Fibroblast of upper back skin (primary cell): ENCODE measurements at regions not wholly inside any gene's neighbourhood (a gene's known extent, or its start where the extent isn't known, plus 50 kb on each side); places are given as distances from the start of the nearest gene placed in this dataset.

Experiments used
- DNase-seq: peaks from one replicate; pipeline ENCODE4 v3.0.0-alpha.2; 2013

DNA sequence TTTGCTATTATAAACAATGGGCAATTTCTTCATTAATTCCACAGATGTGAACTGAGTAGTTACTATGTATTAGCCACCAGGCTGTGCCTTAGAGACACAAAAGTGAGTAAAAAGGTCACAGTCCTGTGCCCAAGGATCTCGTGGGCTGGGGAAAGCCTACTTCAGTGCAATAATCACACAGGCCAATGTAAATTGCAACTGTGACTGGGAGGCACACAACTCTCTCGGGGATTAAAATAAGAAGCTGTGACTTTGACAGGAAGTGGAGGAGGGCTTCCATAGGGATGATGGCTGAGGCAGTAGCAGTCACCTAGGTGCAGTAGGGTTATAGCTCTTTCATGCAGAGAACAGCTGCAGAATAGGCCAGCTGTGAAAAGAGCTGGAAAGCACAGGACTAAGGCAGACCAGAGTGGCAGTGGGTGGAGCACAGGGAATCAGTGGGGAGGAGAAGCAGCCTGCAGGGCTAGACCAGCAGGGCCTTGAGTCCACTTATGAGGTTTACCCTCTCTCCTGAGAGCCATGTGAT lies 121.9 kb downstream of the MAB21L3 start:
- DNase-seq = no peak

DNA sequence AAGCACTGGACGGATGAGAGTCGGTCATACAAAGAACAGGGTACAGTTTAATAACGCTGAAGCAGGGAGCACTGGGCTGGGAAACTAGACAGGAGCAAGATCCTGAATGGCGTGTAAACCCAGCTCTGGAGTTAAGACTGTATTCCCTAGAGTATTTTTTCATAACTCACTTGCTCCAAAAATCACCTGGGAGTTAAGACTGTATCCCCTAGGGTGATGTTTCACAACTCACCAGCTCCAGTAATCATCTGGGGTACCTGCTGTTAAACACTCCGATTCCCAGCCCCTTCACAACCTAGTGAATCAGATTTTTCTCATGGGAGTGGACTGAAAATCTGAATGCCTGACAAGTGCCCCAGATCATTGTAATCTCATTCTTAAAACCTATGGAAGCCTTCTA lies 123.2 kb downstream of the MAB21L3 start:
- DNase-seq = no peak

DNA sequence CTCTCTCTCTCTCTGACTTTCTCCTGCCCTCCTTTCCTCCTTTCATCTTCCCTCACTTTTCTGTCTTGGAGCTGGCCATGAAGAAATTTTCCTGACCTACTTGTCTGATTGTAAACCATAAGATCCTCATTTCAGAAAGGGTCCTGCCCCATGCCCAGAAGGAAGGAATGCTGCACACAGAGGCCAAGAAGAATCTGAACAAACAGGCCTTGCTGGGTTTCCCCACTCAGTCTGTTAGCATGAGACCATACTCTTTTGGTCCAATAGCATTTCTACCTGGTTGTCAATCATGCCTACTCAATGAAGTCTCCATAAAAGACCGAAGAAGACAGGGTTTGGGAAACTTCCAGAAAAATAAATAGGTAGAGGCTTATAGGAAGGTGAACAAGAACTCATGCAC lies 128.7 kb downstream of the MAB21L3 start:
- DNase-seq = no peak

DNA sequence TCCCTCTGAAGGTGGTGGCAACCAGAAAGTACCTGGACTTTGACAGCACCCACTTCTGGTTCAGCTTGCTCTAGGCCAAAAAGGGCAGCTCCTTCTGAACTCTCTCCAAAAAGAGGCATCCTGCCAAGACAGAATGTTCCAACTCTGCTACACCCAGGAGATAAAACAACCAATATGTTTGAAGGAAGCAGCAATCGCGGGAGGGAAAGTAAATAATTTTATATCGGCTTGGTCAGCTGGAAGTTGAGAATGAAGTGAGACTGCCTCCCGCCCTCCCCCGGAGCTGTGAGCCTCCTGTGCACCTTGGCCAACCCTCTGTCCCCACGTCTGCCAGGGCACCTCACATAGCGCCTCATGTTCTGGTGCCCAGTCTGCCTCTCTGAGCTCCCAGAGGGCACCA lies 130.3 kb upstream of the ATP1A1 start:
- DNase-seq = no peak

DNA sequence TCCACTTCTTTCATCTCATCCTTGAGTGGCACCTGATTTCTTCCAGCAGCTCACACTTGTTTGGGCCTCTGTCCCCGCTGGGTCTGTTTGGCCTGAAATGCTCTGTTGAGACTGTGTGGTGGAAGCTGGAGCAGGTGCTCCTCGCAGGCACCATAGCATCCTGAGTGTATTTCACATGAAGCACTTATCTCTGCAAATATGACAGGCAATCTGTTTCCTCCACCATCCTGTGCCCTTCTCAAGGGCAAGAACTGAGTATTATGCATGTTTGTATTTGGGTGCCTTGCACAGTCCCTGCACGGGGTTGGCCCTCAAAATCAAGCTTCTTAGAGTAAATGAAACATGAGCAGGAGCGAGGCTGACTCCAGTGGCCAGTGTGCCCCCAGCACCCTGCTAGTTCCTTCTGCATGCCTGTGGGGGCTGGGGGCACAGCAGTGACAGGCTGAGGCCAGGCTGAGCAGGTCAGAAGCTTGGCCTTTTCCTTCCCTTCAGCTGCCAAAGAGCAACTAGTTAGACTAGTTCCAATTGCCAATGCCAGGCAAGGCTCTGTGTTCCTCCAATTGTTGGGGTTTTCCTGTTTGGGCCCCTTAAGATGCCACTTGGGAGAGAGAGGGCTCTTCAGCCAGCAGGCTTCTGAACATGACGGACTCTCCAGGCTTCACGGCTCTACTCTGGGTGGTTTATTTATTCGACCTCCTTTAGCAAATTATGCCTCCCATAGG lies 129.6 kb upstream of the ATP1A1 start:
- DNase-seq = no peak

DNA sequence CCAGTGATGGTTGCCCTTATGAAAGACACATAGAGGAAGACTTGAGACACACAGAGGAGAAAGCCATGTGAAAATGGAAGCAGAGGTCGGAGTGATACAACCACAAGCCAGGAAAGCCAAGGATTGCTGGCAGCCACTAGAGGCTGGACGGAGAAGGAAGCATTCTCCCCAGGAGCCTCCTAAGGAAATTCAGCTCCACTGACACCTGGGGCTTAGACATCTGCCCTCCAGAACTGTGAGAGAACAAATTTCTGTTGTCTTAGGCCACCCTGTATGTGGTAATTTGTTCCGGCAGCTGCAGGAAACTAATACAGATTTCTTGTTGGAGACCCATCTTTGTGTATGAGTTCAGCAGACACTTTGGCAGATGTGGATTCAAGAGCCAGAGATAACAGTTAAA lies 126.9 kb upstream of the ATP1A1 start:
- DNase-seq = no peak

DNA sequence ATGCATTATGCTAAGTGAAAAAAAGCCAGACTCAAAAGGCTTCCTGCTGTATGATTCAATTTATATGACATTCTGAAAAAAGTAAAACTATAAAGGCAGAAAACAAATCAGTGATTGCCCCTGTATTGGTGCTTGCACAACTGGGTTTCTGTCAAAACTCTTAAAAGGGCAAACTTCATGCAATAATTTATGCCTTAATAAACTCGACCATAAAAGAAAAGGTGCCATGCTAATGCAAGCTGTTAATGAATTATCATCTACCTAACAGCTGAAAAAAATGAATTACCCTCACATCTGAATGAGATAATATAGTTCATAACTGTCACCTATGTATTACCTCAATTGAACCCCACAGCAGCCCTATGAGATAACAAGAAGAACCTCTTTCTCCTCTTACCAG lies 120.8 kb upstream of the ATP1A1 start:
- no peak for DNase-seq

DNA sequence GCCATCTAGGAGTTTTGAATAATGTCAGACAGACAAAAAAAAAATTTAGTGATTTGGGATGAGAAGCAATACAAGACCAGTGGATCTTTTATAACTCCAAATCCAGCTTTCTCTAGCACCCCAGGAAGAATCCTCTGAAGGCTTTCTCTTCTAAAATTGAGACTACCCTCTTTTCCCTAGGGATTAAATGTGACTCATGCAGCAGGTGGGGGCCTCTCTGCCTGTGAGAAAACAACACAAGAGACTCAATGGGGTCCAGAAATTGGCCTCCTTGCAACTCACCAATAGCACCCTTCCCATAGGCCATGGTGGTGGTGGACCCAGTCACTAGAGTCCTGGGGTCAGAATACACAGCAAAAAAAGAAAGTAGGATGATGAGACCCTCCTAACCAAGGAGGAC lies 120.3 kb upstream of the ATP1A1 start:
- no peak for DNase-seq

DNA sequence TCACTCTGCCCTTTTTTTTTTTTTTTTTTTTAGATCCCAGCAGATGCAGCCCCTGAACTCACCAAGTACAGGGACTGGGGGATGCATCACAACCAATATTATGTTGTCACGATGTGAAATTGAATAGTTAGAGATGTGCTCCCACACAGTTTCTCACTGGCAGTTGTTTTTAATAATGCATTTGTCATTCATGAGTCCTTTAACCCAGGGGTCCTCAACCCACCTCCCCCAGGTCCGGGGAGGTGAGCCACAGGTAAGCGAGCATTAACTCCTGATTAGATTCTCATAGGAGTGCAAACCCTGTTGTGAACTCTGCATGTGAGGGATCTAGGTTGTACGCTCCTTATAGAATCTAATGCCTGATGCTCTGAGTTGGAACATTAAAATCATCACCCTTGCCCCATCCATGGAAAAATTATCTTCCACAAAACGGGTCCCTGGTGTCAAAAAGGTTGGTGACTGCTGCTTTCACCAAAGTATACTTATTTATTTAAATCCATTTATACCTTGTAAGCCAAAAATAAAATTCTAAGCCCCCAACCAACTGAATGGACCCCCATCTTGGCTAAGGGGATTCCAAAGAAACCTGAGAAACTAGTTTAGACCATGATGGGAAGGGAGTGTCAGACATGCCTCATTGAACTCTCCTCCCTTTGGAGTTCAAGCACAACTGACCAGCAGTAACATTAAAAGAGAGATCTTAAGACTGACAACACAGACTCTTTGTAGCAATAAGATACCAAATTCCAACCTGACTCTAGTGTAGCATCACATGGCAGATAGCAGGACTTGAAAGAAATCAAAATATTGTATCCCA lies 119.3 kb upstream of the ATP1A1 start:
- no peak for DNase-seq

DNA sequence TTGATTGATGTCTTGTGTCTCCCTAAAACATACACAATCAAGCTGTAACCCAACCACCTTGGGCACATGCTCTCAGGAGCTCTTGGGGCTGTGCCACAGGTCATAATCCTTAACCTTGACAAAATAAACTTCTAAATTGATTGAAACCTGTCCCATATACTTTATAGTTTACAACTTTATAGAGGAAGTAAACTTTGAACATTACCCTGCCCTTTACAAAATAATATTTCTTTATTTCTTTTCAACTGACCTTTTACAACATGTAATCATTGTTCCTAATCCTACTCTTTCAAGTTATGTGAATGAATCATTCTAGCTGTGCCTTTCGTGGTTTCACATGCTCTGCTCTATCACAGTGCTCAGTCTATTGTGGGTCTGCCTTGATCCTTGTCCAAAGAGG lies 118.3 kb upstream of the ATP1A1 start:
- DNase-seq = peak; percentile 5

DNA sequence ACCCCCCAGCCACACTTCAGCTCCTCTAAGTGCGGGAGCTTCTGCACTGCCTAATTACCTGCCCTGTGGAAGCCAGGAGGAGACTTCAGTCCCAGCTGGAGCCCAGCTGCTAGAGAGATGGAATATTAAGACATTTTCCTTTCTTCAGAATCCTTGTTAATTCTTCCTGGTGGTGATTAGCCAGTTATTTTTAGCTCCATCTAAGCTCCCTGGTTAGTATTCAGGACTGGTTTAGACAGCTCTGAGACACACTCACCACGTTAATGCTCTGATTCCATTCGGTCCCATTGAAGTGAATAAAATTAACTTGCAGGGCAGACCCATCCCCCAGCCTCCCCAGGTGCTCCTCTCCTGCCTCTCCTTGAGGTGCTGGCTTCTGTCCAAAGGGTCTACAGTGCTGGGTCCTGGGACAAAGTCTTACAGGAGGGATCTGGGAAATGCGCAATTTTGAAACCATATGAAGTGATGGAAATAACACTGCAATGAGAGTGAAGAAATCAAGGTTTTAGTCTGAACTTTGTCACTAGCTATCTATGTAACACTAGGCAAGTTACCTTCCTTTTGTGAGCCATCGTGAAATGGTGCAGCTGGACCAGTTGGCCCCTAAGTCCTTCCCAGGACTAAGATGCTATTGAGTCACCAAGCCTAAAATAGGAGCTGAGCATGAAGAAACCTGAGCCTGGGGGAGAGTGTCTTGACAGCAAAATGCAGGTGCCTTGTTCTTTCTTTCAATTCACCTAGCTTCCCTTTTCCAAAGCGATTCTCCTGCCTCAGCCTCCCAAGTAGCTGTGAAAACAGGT lies 117.4 kb upstream of the ATP1A1 start:
- DNase-seq = no peak

DNA sequence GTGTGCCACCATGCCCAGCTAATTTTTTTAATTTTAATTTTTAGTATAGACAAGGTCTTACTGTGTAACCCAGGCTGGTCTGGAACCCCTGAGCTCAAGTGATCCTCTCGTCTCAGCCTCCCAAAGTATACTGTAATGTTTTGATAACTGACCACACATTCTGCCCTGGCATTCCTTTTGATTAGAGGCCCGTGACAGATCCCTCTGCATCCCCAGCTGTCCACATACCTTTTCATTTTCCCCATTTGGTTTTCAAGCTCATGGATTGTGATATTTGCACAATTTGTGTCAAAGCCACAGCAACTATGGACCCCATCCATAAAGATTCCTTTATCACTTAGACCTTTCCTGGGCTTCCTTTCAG lies 116.8 kb upstream of the ATP1A1 start:
- DNase-seq = peak; percentile 3

DNA sequence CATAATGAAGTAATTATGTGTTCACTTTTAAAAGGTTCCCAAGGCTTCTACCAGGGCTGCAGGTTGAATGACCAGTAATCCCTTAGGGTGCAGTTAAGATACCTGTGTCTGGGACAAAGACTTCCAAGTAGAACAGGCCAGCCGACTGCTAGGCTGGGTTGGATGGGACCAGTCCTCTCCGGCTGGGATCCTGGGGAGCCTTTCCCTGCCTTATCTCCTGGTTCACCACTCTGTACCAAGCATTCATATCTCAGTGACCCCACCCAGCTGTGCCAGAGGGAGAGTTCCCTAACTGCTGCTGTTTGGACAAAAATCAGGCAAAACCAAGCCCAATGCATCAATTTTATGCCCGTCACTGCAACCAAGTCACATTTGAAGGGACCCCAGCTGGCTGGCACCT lies 116.2 kb upstream of the ATP1A1 start:
- DNase-seq = no peak

DNA sequence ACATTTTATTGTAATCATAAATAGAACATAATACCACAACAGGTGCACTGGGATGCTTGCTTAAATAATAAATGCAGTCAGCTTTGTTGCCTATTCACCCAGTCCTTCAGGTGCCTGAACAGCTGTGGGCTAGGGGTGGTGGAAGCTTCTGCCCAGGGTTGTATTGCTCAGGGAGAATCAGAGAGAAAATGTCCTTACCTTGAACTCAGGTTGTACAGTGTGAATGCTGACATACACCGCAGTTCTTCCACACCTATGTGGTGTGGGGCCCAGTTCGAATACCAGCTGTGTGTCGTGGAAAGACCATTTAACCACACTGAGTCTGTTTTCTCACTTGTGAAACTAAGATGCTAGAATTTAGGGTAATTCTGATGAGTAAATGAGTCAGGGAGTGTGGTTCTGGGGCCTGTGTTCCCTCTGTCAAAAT lies 115.7 kb upstream of the ATP1A1 start:
- DNase-seq = no peak

DNA sequence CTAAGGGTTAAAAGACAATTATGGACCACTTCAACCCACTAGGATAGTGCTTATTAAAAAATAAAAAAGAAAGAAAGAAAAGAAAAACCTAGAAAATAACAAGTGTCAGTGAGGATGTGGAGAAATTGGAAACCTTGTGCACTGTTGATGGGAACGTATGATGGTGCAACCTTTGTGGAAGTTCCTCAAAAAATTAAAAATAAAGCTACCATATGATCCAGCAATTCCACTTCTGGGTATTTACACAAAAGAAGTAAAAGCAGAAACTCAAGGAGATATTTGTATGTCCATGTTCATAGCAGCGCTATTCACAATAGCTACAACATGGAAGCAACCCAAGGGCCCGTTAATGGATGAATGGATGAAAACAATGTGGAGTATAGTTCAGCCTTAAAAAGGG lies 115.2 kb upstream of the ATP1A1 start:
- no peak for DNase-seq

DNA sequence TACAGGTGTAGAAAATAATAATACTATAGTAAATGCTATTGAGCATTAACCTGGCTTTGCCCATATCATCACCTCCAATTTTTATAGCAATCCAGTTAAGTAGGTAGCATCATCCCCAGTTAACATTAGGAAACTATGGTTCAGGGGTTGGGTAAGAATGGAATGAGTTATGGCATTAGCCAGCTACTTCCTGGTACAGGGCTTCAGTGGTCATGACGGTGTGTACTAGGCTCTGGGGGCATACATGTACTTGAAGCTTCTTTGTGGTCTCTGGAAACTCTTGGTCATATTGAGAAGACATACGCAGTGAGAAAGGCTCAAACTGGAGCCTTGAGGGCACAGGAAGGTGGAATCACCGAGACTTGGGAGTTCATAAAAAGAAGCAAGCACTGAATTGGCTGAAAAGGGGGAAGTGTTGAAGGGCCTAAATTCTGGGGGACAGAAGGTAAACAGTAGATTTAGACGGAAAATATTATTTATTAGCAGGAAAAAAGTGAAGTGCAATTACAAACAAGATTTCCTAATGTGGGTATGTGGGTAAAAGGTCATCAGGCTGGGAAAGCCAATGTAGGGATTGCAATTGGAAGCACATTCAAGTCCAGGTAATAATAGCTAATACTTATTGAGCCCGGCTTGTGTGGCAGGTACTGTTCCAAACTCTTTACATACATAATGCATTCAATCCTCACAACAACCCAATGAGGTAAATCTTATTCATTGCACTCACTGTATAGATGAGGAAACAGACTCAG lies 114.2 kb upstream of the ATP1A1 start:
- no peak for DNase-seq

DNA sequence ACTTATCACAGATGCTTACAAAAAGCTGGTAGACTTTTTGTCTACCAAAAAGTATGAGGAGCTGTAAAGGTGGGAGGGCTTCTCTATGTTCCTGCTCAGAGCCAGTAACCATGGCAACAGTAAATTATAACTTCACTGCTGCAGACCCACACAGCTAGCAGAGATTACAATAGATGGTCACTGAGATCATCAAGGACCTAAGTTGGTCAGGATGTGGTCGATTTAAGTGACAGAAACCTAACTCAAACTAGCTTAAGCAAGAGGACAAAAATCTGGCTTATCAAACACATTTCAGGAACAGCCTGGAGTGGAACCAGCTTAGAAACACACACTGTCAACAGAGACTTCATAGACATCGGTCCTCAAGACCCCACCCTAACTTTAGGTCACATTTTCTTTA lies 113.4 kb upstream of the ATP1A1 start:
- no peak for DNase-seq

DNA sequence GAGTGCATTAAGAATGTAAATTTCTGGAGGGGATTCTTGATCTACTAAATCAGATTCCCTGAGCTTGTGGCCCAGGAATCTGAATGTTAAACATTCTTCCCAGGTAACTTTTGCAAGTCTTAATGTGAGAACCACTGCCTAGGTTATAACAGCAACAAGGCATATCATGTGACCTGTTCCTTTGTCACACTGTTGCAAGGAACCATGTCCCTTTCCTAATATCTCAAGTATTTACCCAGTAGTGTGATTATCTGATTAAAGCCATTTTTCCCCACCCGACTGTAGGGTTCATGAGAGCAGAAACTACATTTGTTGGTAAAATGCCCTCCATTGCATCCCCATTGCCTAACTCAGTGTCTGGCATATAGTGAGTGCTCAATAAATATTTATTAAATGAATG lies 112.9 kb upstream of the ATP1A1 start:
- no peak for DNase-seq

DNA sequence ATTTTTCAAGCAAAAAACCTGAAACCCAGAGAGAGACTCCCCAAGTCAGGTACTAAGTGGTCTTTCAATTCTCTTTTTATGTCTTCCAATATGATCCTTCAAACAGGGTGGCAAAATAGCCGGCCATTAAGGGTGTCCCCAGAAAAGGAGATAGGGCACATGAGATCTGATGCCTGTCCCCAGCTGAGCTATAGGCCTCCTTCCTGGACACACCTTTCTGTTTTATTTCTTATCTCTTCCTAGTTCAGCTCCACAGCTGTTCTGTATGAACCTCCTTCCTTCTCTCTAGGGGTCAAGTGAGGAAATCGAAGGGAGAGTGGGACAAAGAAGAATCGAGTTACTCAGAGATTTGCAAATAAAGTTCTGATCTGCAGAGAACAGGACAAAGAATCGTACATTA lies 112.4 kb upstream of the ATP1A1 start:
- no peak for DNase-seq

DNA sequence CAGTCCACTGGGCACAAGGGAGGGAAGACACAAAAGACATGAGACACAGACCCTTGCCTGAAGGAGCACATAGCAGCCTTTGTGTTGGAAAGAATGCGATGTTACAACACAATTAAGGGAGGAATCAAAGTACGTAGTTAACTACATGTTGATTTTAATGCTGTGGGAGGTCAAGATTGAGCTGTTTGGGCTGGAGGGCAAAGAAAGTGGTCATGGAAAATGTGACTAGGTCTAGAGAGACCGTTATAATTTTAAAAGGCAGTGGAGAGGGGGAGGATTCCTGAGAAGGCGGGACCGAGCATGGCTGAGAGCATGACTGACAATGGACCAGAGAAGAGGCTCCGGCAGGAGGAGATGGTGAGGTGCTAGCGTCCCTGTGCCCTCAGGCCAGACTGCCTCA lies 111.8 kb upstream of the ATP1A1 start:
- DNase-seq = no peak

DNA sequence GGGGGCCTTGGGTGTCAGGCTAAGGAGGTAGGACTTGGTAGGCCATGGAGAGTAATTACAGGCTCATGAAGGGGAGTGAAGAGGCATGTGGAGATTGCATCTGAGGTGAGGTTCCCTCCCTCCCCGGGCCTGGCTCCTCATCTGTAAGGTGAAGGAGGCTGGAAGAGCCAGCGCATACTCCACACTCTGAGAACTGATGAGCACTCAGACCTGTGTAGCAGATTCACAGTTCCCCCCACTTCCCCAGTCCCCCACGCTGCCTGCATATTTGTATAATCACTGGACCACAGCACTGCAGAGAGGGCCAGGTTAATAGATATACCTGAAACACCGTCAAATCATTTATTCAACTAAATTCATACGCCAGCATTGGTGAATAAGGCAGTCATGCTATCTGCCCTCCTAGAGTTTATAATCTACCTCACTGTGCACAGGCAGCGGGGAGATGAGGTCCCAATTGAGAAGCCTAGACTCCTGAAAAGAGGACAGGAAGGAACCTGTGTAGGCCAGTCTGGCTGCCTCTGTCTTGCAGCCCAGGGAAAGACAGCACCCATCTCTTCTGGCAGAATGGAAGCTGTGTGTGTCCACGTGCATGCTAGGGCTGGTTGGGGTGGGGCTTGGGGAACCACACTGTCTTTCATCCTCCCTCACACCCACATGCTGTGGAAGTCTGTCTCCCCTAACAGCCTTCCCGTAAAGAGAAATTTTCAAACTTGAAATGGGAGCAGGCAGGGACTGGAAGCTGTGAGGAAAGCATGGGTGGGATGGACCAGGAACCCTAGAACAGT lies 110.6 kb upstream of the ATP1A1 start:
- DNase-seq = no peak

DNA sequence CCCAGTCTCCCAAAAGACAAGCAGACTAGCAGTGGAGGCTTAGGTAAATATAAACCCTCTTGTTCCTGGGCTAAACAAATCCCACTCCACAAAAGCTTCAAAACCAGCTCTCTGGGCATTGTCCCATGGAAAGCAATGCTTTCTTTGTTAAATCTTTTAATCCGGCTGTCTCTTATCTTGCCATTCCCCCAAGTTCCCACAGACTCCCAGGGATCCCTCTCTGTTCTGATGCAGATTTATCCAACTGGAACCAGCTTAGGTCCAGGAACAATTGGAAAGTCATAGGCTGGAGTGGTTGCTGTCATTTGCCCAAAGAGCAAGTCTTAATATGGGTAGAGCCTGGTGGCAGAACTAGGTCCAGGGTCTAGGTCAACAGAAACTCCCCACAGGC lies 110.1 kb upstream of the ATP1A1 start:
- no peak for DNase-seq
